ENCODE measurements at regions not wholly inside any gene's neighbourhood (a gene's known extent, or its start where the extent isn't known, plus 50 kb on each side); places are given as distances from the start of the nearest gene placed in this dataset.

GRCh38 chrX:139058831-139059495 lies 347.4 kb upstream of the FGF13 start:
- no peaks in the 10 kb centered on the region for H3K4me1 ChIP-seq (ENCODE audit: control insufficient read depth, insufficient read depth, low read length)
- no peak overlapping the region for H3K4me3 Mint-ChIP-seq
- no peak overlapping the region for H3K4me3 ChIP-seq (ENCODE audit: low read length)
- H3K9me3 Mint-ChIP-seq: peaks cover 13% of the 10 kb centered on the region
- DNase-seq: no peak
- no peaks in the 10 kb centered on the region for H3K27me3 Mint-ChIP-seq (ENCODE audit: insufficient read depth)
- H3K9me3 ChIP-seq (ENCODE audit: control insufficient read depth, low read length): no peaks in the 10 kb centered on the region
- peaks cover 2% of the 10 kb centered on the region for H3K4me1 Mint-ChIP-seq
- 100% methylated on average over 4 of the region's 4 CpGs; no CpG with 5 or more reads in 1 of the 2 experiments for WGBS, 2 experiments (ENCODE audit: insufficient coverage in 1 of 2, insufficient read length in 1 of 2)
- TF ChIP-seq CTCF (conservative IDR thresholded peaks at IDR 0.05): no peak
- H3K27me3 ChIP-seq (ENCODE audit: control insufficient read depth, insufficient read depth, low read length, poor library complexity, severe bottlenecking): no peaks in the 10 kb centered on the region
- peaks cover 13% of the 10 kb centered on the region for H3K36me3 Mint-ChIP-seq (ENCODE audit: low read depth)
- H3K36me3 ChIP-seq (ENCODE audit: control insufficient read depth, insufficient read depth, low read length): no peaks in the 10 kb centered on the region
- H3K9ac ChIP-seq (ENCODE audit: extremely low read depth, low read length, poor library complexity, severe bottlenecking): no peak overlapping the region
- H3K27ac Mint-ChIP-seq: no peak overlapping the region
- H3K27ac ChIP-seq (ENCODE audit: low read depth, low read length): no peak overlapping the region

- Mint-ChIP-seq H3K36me3 (ENCODE audit: low read depth) (peaks cover 19% of the 10 kb centered on the region), H3K9me3 (peaks cover 13% of the 10 kb centered on the region), H3K27me3 (ENCODE audit: insufficient read depth) (no peaks in the 10 kb centered on the region), H3K27ac (no peak overlapping the region), H3K4me3 (no peak overlapping the region), H3K4me1 (peaks cover 12% of the 10 kb centered on the region)
- Histone ChIP-seq H3K27ac (ENCODE audit: low read depth, low read length) (no peak overlapping the region), H3K27me3 (ENCODE audit: control insufficient read depth, insufficient read depth, low read length, poor library complexity, severe bottlenecking) (no peaks in the 10 kb centered on the region), H3K4me3 (ENCODE audit: low read length) (no peak overlapping the region), H3K9me3 (ENCODE audit: control insufficient read depth, low read length) (no peaks in the 10 kb centered on the region), H3K36me3 (ENCODE audit: control insufficient read depth, insufficient read depth, low read length) (no peaks in the 10 kb centered on the region), H3K9ac (ENCODE audit: extremely low read depth, low read length, poor library complexity, severe bottlenecking) (no peak overlapping the region), H3K4me1 (ENCODE audit: control insufficient read depth, insufficient read depth, low read length) (no peaks in the 10 kb centered on the region)
- DNase-seq: no peak
- 92 to 100% methylated on average over 1 to 3 of the region's 3 CpGs for WGBS, 2 experiments (ENCODE audit: insufficient coverage in 1 of 2, insufficient read length in 1 of 2)
- TF ChIP-seq CTCF (conservative IDR thresholded peaks at IDR 0.05): no peak
Observed at GRCh38 chrX:139052461-139052860, 340.9 kb upstream of the FGF13 start.

GRCh38 chrX:139049465-139049864 lies 337.9 kb upstream of the FGF13 start:
- Mint-ChIP-seq H3K36me3 (ENCODE audit: low read depth) (peaks cover 25% of the 10 kb centered on the region), H3K9me3 (peaks cover 25% of the 10 kb centered on the region), H3K4me1 (peaks cover 12% of the 10 kb centered on the region), H3K27ac (no peak overlapping the region), H3K27me3 (ENCODE audit: insufficient read depth) (no peaks in the 10 kb centered on the region), H3K4me3 (no peak overlapping the region)
- no peak for TF ChIP-seq CTCF (conservative IDR thresholded peaks at IDR 0.05)
- Histone ChIP-seq H3K9me3 (ENCODE audit: control insufficient read depth, low read length) (peaks cover 21% of the 10 kb centered on the region), H3K9ac (ENCODE audit: extremely low read depth, low read length, poor library complexity, severe bottlenecking) (no peak overlapping the region), H3K27ac (ENCODE audit: low read depth, low read length) (no peak overlapping the region), H3K36me3 (ENCODE audit: control insufficient read depth, insufficient read depth, low read length) (no peaks in the 10 kb centered on the region), H3K27me3 (ENCODE audit: control insufficient read depth, insufficient read depth, low read length, poor library complexity, severe bottlenecking) (no peaks in the 10 kb centered on the region), H3K4me1 (ENCODE audit: control insufficient read depth, insufficient read depth, low read length) (no peaks in the 10 kb centered on the region), H3K4me3 (ENCODE audit: low read length) (no peak overlapping the region)
- DNase-seq: no peak
- 94% methylated on average over 1 of the region's 1 CpG; no CpG with 5 or more reads in 1 of the 2 experiments for WGBS, 2 experiments (ENCODE audit: insufficient coverage in 1 of 2, insufficient read length in 1 of 2)

Measured in endodermal cell (in vitro differentiated cells).